ENCODE measurements at regions not wholly inside any gene's neighbourhood (a gene's known extent, or its start where the extent isn't known, plus 50 kb on each side); places are given as distances from the start of the nearest gene placed in this dataset.
"Not testable (repeated sequence)": the region's sequence is repeated elsewhere in the genome, so short reads cannot be mapped to it uniquely, and the experiment has no call there.

- DNase-seq (ENCODE audit: low read depth), result no peak
These were observed 161.3 kb upstream of the FAR2 start for GRCh38 chr12:28987538-28988324.

DNA sequence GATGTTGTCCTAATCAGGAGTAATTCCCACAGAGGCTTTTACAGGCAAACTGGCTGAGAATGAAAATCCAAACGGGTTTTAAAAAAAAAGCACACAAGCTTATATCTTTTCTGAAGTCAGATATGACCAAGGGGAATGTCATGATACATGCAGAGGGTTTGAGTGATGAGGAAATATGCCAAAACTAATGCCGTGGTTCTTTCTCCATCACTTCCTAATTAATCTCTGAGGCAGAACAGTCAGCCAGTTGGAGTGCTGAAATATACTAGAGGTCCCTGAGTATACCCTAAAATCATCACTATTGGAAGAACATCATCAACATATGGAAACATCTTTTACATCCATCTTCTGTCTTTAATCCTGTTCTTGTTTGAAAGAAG is 160.8 kb upstream of the FAR2 start:
- no peak for DNase-seq (ENCODE audit: low read depth)

DNA sequence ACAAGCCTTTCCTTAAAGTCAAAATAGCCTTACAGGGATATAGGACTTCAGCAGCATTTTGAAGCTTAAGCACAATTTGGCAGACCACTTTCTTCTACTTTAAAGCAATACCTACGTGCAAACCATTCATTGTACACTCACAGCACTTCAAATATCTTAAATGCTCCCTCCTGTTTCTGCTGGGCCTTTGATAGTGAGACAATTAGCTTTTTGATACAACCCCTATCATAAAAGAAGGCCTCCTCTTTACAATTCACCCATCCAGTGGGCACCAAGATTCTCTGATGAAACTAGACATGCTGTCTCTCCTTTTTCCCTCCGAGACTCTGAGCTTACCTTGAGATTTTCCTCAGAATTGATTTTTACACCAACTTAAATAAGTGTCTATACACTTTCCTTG is 157.5 kb upstream of the FAR2 start:
- no peak for DNase-seq (ENCODE audit: low read depth)

GRCh38 chr12:28993720-28994119 is 155.4 kb upstream of the FAR2 start:
- no peak for DNase-seq (ENCODE audit: low read depth)

GRCh38 chr12:28994179-28994715 is 154.8 kb upstream of the FAR2 start:
- DNase-seq (ENCODE audit: low read depth), result no peak

GRCh38 chr12:28996688-28997087 is 152.4 kb upstream of the FAR2 start:
- DNase-seq (ENCODE audit: low read depth), result no peak

DNA sequence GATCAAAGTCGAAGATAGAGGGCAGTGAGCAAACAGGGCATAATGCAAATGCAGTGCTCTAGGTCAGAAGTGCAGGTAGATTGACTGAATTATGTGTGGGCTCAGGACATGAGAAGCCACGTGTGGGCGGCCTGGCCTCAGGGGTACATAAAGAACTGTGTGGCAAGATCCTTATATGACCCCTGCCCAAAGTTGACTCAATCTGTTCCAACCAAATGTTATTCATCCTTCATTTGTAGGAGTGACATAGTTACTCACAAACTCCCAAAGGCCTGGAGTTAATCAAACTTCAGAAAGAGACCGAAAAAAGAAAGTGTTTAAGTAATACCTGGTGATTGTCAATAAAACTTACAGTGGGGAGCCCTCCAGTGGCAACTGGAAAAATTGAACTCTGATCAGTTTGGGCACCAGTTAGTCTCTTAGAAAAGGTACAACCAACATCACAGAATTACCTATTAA is 150.4 kb upstream of the FAR2 start:
- no peak for DNase-seq (ENCODE audit: low read depth)

GRCh38 chr12:29004066-29004935 is 144.8 kb upstream of the FAR2 start:
- DNase-seq (ENCODE audit: low read depth), result no peak

DNA sequence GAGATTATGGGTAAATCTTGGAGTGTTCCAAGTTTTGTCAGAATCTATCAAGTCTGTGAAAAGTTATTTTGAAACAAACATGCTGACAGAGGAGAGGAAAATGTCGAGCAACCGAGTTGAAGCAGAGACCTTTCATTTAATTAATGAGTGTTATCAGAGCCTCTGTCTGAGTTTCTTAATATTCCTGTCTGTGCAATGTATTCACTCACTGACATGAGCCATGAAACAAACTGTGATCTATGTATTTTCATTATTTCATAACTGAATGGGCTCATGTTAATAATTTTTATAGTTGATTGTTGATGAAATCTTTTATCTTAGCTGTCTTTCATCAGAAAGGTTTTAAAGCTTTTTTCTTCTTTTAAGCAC is 144.2 kb upstream of the FAR2 start:
- no peak for DNase-seq (ENCODE audit: low read depth)

DNA sequence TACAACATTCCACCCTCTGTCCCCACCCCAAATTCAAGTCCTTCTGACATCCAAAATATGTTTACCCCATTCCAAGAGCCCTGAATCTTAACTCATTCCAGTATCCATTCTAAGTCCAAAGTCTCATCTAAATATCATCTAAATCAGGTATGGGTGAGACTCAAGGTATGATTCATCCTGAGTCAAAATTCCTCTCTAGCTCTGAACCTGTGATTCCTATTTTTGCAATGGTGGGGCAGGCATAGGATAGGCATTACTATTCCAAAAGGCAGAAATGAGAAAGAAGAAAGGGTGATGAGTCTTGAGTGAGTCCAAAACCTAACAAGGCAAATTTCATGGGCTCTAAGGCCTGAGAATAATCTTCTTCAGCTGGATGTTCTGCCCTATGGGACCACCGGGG is 140.3 kb upstream of the FAR2 start:
- DNase-seq (ENCODE audit: low read depth), result no peak

- no peak for DNase-seq (ENCODE audit: low read depth)
These were observed 136.4 kb upstream of the FAR2 start for GRCh38 chr12:29012673-29013072.

DNA sequence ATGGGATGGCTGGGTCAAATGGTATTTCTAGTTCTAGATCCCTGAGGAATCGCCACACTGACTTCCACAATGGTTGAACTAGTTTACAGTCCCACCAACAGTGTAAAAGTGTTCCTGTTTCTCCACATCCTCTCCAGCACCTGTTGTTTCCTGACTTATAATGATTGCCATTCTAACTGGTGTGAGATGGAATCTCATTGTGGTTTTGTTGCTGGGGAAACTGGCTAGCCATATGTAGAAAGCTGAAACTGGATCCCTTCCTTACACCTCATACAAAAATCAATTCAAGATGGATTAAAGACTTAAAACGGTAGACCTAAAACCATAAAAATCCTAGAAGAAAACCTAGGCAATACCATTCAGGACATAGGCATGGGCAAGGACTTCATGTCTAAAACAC is 131.5 kb upstream of the FAR2 start:
- DNase-seq (ENCODE audit: low read depth), result not testable (repeated sequence)

DNA sequence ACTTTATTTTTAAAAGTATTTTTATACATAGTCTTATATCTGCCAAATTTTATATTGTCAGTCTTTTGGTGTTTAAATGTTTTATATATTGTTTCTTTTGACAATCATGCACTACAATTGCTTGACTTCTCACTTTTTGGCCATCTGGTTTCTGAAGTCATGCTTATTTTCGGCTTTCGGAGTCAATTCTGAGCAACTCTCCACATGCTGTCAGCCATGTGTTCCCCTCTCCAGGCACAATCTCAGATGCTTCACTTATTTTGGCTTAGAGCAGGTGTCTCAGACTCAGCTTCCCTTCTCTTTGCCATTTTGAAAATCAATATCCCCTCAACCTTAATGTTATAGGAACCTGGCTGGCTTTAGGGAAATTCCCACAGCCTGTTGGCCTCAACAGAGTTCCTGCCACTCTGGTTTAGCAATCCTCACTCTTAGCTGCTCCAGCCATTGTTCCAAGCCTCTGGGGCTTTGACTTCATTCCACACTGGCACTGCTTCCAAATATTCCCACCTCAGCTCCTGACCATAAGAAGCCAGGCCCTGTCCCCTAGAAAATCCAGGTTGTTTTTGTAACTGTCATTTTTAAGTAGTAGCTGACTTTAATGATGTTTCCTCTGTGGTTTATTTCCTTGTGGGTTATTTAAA is 125.5 kb upstream of the FAR2 start:
- no peak for DNase-seq (ENCODE audit: low read depth)

DNA sequence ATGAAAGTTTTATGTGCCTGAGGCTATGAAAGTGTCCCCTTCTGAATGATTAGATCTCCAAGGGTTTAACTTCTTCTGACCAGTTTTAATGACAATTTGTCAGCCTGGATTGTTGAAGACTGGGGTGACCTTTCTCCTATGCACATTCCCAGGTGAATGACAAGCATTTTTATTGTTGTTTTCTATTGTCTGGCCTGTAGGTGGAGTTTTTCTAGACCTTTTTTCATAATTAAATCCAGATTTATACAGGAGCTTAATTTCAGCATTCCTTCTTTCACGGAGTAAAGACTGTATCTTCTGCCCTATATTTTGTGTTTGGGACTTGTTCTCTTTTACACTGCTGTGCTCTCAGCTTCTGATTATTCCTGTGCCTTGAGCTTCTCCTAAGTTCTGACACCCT is 125.0 kb upstream of the FAR2 start:
- no peak for DNase-seq (ENCODE audit: low read depth)

DNA sequence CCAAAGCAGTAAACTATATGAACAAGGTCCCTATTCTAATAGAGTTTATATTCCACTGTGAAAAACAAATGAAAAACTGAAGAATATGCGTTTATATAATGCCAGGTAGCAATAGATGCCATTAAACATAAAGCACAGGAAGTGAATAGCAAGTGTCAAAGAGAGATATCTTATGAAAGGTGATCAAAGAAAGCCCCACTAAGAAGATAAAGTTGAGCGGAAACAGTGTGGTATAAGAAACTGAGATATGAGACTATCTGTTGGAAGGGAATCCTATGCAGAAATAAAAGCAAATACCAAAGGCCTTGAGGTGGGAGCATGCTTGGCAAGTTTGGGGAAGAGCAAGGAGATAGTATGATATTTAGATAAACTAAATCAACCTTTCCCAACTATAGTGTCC is 123.1 kb upstream of the FAR2 start:
- DNase-seq (ENCODE audit: low read depth), result peak; percentile 8

- no peak for DNase-seq (ENCODE audit: low read depth)
These were observed 122.7 kb upstream of the FAR2 start for GRCh38 chr12:29026419-29026818.

DNA sequence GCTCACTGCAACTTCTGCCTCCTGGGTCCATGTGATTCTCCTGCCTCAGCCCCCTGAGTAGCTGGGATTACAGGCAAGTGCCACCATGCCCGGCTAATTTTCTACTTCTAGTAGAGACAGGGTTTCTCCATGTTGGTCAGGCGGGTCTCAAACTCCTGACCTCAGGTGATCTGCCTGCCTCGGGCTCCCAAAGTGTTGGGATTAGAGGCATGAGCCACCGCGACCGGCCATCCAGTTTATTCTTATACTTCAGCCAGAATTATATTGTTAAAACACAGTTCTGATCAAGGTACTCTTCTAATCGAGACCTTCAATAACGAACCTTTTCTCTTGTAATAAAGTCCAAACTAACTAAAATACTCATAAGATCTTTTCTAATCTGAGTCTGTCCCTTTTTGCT is 119.6 kb upstream of the FAR2 start:
- DNase-seq (ENCODE audit: low read depth), result not testable (repeated sequence)

- no peak for DNase-seq (ENCODE audit: low read depth)
These were observed 119.1 kb upstream of the FAR2 start for GRCh38 chr12:29030006-29030405.

- DNase-seq (ENCODE audit: low read depth), result no peak
These were observed 116.6 kb upstream of the FAR2 start for GRCh38 chr12:29032446-29032845.

GRCh38 chr12:29033519-29033918 is 115.6 kb upstream of the FAR2 start:
- no peak for DNase-seq (ENCODE audit: low read depth)

DNA sequence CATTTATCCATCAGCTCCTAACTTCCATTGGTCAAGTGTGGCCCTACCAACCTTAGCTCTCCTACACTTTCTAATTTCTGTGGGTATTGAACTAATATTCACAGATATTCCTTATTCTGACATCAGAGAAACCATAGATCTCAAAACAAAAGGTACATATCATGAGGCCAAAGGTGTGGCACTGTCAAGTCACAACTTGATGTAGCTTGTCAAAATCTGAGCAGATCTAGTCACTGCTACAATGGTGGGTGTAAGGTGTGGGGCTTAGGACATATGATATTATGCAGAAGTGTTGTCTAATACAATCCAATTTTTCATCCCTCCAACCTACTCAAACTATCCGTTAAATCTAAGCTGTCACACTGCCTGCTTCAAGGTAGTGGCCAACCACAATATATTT is 114.0 kb upstream of the FAR2 start:
- no peak for DNase-seq (ENCODE audit: low read depth)

DNA sequence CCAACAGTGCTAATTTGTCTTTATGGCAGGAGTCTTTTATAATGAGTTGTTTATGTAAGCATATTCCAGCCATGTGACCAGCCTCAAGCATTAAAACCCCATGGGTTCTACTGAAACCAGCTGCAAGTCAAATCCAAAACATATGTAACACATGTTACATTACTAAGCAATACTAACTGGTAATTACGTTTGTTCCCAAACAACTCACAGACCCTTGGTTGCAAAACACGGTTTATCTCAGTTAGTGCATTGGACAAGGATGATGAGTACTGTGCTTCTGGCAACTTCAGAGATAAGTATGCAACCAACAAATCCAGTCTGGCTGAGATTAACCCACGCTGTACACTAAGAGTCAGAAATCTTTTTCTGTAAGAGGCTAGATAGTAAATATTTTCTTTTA is 110.1 kb upstream of the FAR2 start:
- DNase-seq (ENCODE audit: low read depth), result no peak

DNA sequence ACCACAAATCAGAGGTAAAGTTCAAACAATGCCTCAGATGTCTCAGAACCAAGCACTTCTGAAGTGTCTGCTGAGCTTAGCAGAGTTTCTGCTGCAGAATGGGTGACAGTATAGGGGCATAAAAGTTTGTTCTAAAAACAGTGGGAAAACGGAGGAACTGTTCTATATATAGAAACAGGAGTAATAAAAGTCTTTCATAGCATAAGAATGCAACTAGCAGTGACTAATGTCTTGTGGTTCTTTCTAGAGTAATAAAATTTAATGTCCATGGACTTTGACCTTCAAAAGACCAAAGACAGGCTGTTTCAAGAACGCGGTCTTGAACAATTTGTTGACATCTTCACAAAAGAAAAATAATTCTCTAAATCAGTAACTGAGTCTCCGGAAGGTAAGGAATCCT is 107.5 kb upstream of the FAR2 start:
- no peak for DNase-seq (ENCODE audit: low read depth)

Measured in CMK (cell line).